Stomach (tissue), 4 donors: ENCODE measurements at regions not wholly inside any gene's neighbourhood (a gene's known extent, or its start where the extent isn't known, plus 50 kb on each side); places are given as distances from the start of the nearest gene placed in this dataset.

ENCODE experiments used
- CTCF ChIP-seq, 7 experiments: fragments of 450-650 bp in 4 of 7; fragments of 200-600 bp in 3 of 7; sonication (generic) in 3 of 7; IDR thresholded peaks; one replicate each; pipeline ENCODE4 v1.5.1; 2016 to 2019; ENCODE audit warnings: antibody characterized with exemption in 7 of 7, control low read depth in 2 of 7, mild to moderate bottlenecking in 1 of 7
- POLR2A ChIP-seq, 4 donors: fragments of 450-650 bp; IDR thresholded peaks; one replicate each; pipeline ENCODE4 v1.6.1; 2016; ENCODE audit warnings: antibody characterized with exemption in 4 of 4, control low read depth in 2 of 4, mild to moderate bottlenecking in 1 of 4, moderate library complexity in 1 of 4
- POLR2AphosphoS5 ChIP-seq, 3 donors: sonication (generic); formaldehyde crosslinking; IDR thresholded peaks; one replicate each; pipeline ENCODE4 v1.6.1; 2016; ENCODE audit warnings: antibody characterized with exemption in 3 of 3

GRCh38 chr12:25852792-25853191 is 105.7 kb upstream of the RASSF8 start:
- TF ChIP-seq CTCF (IDR thresholded peaks at IDR 0.05) (no peak), POLR2A (IDR thresholded peaks at IDR 0.05) (no peak), POLR2AphosphoS5 (IDR thresholded peaks at IDR 0.05) (no peak)
